ENCODE measurements at regions not wholly inside any gene's neighbourhood (a gene's known extent, or its start where the extent isn't known, plus 50 kb on each side); places are given as distances from the start of the nearest gene placed in this dataset.

GRCh38 chr10:36280890-36281499, 638.9 kb upstream of the FZD8 start:
- Histone ChIP-seq H3K27me3 (no peaks in the 10 kb centered on the region), H3K27ac (no peak overlapping the region), H3K4me1 (no peaks in the 10 kb centered on the region), H3K9me3 (peaks cover 0 to 7% (median 0%) of the 10 kb centered on the region in 4 donors), H3K36me3 (no peaks in the 10 kb centered on the region), H3K4me3 (no peak overlapping the region)
- TF ChIP-seq POLR2AphosphoS5 (IDR thresholded peaks at IDR 0.05) (no peak), POLR2A (IDR thresholded peaks at IDR 0.05) (no peak), CTCF (IDR thresholded peaks at IDR 0.05) (no peak), EP300 (IDR thresholded peaks at IDR 0.05) (no peak)
- ATAC-seq (ENCODE audit: low FRiP score in 2 of 2), result peak in 1 of 2 donors; percentile 40
- peak in 1 of 2 donors; percentile 2 for DNase-seq
- 89 to 95% methylated on average over 8 to 11 of the region's 11 CpGs for WGBS, 2 donors

- Histone ChIP-seq H3K36me3 (no peaks in the 10 kb centered on the region), H3K27me3 (no peaks in the 10 kb centered on the region), H3K27ac (no peak overlapping the region), H3K9me3 (peaks cover 0 to 4% (median 0%) of the 10 kb centered on the region in 4 donors), H3K4me3 (no peak overlapping the region), H3K4me1 (no peaks in the 10 kb centered on the region)
- WGBS, 2 donors, result 58 to 83% methylated on average over 1 of the region's 1 CpG
- DNase-seq (no peak), ATAC-seq (ENCODE audit: low FRiP score in 2 of 2) (no peak)
- TF ChIP-seq EP300 (IDR thresholded peaks at IDR 0.05), result no peak
- TF ChIP-seq POLR2AphosphoS5 (IDR thresholded peaks at IDR 0.05), result no peak
- TF ChIP-seq CTCF (IDR thresholded peaks at IDR 0.05), result no peak
- no peak for TF ChIP-seq POLR2A (IDR thresholded peaks at IDR 0.05)
Observed at GRCh38 chr10:36280321-36280741, 638.2 kb upstream of the FZD8 start.

DNA sequence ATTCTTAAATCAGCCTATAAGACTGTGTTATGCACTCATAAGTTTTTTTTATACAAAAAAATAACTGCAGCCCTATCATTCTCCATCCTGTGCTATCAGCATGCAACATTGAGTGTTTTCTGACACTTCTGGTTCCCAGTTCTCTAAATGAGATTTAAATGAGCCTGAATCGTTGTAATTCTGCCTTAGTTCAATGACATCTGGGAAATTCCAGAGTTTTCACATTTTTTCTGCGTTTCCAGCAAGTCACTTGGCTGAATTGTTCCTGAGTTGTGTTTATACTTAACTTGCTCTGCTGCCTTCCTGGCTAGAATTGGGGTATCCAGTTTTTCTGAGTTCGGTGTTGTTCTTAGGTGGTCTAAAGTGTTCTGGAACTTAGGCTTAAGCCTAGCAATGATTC, 636.1 kb upstream of the FZD8 start:
- no peaks in the 10 kb centered on the region for H3K4me1 ChIP-seq
- no peaks in the 10 kb centered on the region for H3K36me3 ChIP-seq
- no peak overlapping the region for H3K27ac ChIP-seq
- DNase-seq (no peak), ATAC-seq (ENCODE audit: low FRiP score in 2 of 2) (no peak)
- no peaks in the 10 kb centered on the region for H3K9me3 ChIP-seq
- H3K27me3 ChIP-seq, result no peaks in the 10 kb centered on the region
- H3K4me3 ChIP-seq, result no peak overlapping the region
- TF ChIP-seq EP300 (IDR thresholded peaks at IDR 0.05) (no peak), CTCF (IDR thresholded peaks at IDR 0.05) (no peak), POLR2AphosphoS5 (IDR thresholded peaks at IDR 0.05) (no peak), POLR2A (IDR thresholded peaks at IDR 0.05) (no peak)
- WGBS, 2 donors, result 55% methylated on average over 3 of the region's 3 CpGs

DNA sequence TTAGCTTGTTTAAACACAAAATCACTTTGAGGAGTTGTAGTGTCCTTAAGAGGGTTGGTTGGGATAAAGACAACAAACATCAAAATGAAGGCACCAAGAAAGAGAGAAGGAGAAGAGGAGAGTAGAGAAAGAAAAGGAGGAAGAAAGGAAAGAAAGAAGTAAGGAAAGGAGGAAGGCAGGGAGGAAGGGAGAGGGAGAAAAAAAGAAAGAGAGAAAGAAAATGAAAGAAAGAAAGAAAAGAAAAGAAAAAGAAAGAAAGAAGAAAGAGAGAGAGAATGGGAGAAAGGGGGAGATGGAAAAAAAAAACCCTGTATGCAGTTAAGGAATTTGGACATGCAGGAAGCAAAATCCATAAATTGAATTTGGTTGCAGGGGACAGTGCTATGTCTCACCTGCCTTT, 635.4 kb upstream of the FZD8 start:
- Histone ChIP-seq H3K4me1 (no peaks in the 10 kb centered on the region), H3K36me3 (no peaks in the 10 kb centered on the region), H3K27me3 (no peaks in the 10 kb centered on the region), H3K27ac (no peak overlapping the region), H3K4me3 (no peak overlapping the region), H3K9me3 (no peaks in the 10 kb centered on the region)
- ATAC-seq (ENCODE audit: low FRiP score in 2 of 2), result no peak
- TF ChIP-seq EP300 (IDR thresholded peaks at IDR 0.05) (no peak), CTCF (IDR thresholded peaks at IDR 0.05) (no peak), POLR2AphosphoS5 (IDR thresholded peaks at IDR 0.05) (no peak), POLR2A (IDR thresholded peaks at IDR 0.05) (no peak)
- no peak for DNase-seq

GRCh38 chr10:36271627-36272340, 629.7 kb upstream of the FZD8 start:
- no peaks in the 10 kb centered on the region for H3K36me3 ChIP-seq
- no peak overlapping the region for H3K27ac ChIP-seq
- no peak overlapping the region for H3K4me3 ChIP-seq
- no peak for TF ChIP-seq POLR2AphosphoS5 (IDR thresholded peaks at IDR 0.05)
- no peak for TF ChIP-seq EP300 (IDR thresholded peaks at IDR 0.05)
- TF ChIP-seq CTCF (IDR thresholded peaks at IDR 0.05), result no peak
- TF ChIP-seq POLR2A (IDR thresholded peaks at IDR 0.05), result no peak
- ATAC-seq (ENCODE audit: low FRiP score in 2 of 2) (no peak), DNase-seq (no peak)
- H3K9me3 ChIP-seq, result no peaks in the 10 kb centered on the region
- WGBS, 2 donors, result 71 to 82% methylated on average over 2 of the region's 2 CpGs
- H3K4me1 ChIP-seq, result no peaks in the 10 kb centered on the region
- no peaks in the 10 kb centered on the region for H3K27me3 ChIP-seq

Data from upper lobe of left lung (tissue), 6 donors.